Ureter (tissue), 1 donor: ENCODE measurements at regions not wholly inside any gene's neighbourhood (a gene's known extent, or its start where the extent isn't known, plus 50 kb on each side); places are given as distances from the start of the nearest gene placed in this dataset.

Experiments
- DNase-seq: peaks from one replicate; pipeline ENCODE4 v3.0.0-alpha.2; 2020; ENCODE audit warnings: low spot score
- donor health status: DM: yes; HTN: yes; CAD: no.

DNA sequence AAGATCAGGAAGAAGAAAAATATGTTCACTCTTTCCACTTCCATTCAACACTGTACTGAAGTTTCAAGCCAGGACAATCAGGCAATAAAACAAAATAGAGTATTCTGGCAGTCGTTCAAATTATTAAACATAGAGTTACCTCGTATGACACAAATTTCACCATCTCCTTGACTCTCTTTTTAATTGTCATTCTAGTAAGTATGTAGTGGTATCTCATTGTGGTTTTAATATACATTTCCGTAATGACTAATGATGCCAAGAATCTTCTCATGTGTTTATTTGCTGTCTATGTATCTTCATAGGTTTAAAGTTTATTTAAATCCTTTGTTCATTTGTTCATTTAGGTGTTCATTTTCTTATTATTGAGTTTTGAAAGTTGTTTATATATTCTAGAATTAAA, 352.2 kb downstream of the IDS start:
- DNase-seq, result no peak

DNA sequence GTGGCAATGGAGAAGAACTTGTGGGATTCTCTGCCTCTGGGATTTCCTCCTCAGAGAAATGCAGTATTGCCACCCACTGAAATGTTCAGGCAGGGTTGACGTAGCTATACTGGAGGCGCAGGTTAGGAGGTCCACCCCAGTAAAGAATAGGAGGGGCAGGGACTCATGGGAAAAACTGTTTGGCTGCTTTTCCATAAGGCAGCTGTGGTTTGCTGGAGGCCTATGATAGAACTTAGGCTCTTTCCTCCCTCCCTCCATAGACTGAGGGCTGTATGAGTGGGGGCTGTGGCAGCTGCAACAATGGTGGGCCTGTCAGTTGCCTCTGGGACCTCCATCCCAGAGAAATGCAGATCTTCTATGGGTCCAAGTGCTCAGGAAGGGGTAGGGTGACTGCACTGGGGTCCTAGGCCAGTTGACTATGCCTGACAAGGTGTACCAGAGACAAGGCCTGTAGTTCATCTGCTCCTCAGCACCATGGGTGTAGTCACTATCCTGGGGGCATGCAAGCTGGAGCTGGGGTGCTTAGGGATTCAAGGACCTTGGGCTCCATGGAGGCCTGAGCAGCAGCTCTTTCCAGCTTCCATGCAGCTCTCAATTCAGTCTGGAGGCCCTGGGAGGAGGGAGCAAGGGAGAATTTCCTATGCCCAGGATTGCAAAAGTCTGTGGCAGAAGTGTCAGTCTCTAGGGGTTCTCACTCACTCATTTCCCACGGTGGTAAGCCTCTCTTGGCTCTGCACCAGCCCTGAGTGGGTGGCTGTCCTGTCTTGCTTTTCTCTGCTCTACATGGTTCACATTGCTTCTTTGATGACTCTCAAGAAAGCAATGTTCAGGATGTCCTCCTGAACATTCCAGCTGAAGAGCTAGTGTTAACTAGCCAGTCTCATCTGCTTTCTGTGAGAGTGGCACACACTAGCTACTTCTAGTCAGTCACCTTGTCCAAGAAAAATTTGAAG, 353.0 kb downstream of the IDS start:
- no peak for DNase-seq

DNA sequence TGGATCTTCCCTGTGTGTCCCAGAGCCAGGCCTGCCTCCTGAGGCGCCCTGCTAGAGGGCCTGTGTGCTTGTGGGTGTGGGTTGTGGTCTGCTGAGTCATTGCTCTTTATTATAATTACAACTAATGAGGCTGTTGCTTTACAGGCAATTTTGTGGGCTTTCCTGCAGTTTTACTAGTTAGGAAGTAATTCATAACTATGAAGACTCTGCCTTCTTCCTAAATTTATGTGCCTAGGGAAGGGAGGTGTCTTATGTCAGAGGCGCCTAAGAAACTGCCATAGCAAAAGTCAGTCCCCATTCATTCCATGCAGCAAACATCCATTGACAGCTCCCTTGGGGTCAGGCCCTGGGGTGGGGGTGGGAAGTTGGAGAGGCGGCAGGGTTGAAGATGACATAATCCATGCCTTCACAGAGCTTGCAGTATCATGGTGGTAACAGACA, 359.2 kb downstream of the IDS start:
- DNase-seq, result no peak

DNA sequence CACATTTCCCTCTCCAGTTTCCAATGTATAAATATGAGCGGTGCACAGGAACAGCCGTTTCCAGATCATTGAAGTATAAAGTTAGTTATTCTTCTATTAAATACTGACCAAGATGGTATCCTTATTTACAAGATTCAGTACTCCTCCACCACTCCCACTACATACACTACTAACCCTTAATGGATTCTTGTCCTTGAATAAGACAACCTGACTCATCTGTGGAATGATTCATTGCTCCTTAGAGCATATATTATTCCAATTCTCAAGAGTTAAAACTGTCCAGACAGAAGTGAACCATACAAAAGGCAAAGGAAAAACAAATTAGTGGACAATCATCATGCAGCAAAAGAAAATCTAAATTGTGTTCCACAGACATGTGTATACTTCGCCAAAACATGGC, 373.3 kb downstream of the IDS start:
- DNase-seq, result no peak

DNA sequence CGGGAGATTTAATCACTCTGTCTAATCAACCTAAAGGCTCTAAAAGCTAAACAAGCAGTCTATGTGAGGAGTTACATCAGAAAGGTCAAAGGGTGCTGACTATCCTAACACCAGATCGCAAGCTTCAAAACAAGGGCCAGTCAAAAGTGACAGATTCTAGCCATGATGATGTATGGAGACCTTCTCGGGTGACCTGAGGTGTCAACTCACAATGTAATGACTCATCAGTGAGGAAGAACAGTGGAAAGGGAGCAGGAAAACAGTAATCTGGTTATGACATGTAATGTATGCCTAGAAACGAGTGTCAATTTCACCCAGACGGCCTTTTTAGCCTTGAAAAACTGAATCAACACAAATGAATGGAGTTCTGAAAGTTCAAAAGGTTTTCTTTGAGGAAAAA, 375.3 kb downstream of the IDS start:
- DNase-seq, result no peak

DNA sequence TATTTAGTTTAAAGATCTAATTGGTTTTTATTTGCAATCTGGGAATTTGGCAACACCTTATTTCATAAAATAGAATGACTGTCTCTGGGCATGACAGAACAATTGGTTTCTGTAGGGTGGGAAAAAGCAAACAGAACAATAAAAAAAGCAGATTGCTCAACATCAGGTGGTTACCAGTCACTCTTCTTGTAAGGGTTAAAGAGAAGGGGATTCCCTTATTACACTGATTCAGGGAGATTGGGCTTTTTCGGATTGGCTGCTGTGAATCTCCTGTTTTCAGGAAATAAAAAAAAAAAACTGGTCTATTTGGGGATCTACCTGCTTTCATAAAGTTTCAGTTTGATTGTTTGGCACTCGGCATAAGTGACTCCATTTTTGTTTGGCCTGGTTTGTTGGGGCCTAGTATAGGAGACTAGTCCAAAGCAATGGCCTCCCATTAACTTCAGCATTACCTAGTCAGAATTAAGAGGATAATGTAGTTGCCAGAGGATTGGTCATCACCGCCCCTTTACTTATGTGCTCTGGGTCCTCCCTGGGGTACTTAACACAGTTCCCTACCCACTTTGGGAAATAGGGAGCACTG, 380.5 kb downstream of the IDS start:
- DNase-seq, result no peak

DNA sequence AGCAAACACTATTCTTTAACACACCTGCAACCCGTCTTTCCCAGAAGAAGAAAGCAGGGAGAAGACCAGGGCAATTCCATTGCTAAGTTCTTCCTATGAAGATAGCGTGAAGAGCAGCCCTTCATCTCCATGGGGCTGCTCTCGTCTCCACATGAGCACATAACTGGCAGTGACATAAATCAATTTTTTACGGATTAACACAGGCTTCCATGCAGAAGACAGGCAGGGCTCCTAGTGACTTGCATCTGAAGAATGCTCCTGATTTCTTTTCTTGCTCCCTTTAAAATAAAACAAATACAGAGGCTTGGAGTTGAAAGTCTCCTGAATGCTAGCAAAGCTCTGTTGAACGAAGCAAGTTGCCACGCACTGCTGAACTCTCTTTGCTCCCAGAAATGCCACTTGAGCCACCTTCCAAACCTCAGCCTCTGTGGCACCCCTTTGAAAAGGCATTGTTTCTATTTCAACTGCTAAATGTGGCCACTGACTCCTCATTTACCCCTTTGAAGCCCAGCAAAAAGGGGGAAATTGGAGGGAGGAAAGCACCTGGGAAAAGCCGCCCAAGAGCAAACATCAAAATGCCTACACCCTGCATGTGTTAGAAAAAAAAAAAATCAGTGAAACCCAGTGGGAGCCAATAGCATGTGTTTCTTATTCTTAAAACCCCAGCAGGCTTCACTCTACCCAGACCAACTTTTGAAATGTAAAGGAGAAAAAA, 383.7 kb downstream of the IDS start:
- DNase-seq, result no peak

DNA sequence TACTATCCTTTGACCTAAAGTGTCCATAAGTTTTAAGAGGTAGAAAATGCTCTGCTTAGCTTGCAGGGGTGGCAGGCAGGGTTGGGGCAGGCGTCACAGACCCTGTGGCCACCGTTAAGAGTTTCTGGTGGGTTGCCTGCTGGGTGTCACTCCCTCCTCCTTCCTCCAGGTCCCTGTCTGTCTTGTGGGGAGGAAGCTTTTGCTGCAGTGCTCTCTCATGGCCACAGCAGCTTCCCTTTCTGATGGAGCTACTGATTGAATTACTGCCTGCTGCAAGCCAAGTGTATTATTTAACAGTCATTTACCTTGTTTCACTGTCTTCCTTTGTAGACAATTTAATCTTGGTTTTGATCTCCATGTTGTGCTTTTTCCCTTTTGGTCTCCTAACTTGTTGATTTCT, 384.6 kb downstream of the IDS start:
- no peak for DNase-seq

DNA sequence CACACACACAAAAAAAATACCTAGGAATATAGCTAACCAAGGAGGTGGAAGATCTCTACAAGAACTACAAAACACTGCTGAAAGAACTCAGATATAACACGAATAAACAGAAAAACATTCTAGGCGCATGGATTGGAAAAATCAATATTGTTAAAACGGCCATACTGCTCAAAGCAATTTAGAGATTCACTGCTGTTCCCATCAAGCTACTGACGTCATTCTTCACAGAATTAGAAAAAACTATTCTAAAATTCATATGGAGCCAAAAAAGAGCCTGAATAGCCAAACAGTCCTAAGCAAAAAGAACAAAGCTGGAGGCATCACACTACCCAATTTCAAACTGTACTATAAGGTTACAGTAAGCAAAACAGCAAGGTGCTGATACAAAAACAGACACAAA, 390.2 kb downstream of the IDS start:
- no peak for DNase-seq

DNA sequence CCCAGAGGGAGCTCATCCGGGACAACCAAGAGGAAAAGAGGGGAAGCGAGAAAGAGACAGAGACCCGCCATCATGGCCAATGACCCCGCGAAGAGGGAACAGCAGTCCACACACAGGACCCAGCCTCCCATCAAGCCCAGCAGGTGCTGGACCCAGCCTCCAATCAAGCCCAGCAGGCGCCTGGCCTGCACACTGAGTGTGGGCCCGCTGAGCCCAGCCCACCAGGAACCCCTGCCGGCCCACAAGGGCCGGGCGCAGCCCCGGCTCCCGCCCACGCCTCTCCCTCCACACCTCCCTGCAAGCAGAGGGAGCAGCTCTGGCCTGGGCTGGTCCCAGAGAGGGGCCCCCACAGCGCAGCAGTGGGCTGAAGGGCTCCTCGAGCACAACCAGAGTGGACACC, 391.1 kb downstream of the IDS start:
- DNase-seq, result no peak

DNA sequence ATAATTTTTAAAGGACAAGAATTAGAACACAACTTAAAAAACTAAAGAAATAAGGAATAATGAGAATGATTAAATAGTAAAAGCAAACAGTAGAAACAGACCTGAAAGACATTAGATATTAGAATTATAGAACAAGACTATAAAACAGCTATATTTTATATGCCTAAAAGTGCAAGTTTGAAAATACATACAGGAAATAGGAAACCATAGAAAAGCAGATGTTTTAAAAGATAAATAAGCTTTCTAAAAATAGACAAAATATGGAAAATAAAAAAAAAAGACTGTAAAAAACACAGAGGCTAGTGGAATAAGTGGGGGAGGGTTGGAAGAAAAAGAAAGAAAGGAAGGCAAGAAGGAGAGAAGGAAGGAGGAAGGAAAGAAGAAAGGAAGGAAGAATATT, 407.3 kb downstream of the IDS start:
- DNase-seq, result no peak

DNA sequence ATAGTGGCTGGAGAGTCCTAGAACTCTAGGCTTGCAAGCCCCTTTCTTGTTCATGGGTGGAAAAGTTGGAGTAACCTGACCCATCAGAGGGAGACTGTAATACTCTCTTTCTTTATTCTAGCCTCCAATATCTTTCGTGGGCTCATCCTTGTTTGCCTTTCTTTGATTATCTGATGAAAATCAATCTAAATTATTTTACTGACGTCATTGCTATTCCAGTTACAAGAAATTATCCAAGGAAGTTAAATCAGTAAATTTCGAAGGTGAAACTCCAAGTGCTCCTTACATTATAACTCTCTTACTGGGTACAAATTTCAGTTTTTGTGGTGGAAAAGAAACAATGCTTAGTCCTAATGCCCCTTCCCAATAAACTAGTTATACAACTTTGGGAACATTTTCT, 412.9 kb downstream of the IDS start:
- DNase-seq, result no peak

DNA sequence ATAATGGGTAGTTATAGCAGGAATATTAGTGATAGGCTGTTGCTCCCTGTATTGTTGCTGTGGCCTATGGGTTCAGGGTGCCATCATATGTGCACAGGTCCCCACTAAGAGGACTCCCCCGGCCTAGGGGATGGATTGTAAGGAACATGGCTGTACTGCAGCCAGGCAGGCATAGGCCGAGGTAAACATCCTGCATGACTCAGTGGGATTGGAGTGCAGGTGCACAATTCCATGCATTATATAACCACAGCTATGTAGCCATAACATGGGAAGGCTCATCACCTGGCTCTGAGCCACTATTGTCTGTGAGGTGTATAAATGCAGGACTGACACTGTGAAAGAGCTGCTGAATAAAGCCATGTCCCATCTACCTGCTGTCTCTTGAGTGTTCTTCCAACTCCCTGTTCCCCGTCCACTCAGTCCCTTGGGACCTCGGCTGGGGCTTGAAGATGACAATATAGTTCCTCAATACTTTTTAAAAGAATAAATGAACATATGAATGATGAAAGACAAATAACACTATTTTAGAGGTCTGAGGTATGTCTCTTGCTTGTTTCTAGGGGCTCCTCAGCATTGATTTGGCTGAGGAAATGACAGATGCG, 425.2 kb downstream of the IDS start:
- DNase-seq, result no peak

DNA sequence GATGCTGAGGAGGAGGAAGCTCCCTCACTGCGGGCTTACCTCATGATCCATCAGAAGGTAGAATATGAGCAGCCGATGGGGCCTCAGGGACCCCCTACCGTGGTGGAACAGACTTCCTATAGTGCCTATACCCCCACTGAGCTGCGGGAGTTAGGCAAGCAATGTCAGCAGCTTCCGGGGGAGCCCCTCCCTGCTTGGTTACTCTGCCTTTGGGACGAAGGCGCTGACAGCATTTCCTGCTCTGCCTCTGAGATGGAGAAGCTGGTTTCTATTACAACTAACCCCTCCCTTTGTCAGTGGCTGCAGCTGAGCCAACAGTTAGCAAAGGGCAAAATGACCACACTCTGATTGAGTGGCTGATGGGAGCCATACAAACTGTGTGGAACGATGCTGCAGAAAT, 430.7 kb downstream of the IDS start:
- peak; percentile 45 for DNase-seq

DNA sequence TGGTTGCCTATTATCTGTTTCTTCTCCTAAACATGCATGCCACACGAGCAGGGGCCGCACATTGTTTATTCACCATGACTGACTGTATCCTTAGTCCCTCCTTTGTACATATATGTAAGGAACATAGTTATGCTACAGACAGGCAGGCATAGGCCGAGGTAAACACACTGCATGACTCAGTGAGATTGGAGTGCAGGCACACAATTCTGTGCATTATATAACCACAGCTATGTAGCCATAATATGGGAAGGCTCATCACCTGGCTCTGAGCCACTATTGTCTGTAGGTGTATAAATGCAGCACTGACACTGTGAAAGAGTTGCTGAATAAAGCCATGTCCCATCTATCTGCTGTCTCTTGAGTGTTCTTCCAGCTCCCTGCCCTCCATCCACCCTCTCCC, 431.6 kb downstream of the IDS start:
- no peak for DNase-seq

DNA sequence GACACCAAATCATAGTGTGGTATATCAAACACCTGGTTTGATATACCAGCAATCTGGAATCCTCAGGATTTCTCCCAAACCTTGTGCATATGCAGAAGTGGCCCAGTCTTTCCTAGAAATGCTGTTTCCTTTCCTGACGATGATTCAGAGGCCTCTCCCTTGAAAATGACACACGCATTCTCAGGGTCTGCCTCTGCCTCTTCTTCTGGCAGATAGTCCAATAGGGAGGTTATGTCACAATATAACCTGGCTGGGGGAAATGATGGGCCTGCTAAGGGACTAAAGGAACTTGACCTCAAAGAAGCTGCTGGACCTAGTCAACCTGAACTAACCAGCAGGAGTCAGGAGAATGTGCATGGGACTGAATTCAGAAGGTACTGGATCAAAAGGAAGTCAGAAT, 435.2 kb downstream of the IDS start:
- DNase-seq, result no peak

DNA sequence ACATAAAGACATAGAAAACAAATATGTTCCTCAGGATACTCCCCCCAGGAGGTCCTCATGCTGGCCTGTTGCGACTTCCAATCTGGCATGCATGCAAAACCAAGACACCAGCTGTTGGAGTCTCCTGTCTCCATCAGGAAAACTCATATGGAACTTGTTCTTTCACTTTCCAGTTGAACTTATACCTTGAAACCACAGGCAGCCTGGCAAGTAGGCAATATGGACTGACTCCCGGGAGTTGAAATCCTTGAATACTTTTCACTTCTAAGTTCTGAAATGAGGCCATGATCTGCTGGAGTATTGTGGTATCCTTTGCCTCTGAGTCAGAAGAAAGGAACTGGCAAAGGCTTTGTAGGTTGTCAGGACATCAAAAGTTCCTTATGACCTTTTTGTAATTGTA, 444.2 kb downstream of the IDS start:
- DNase-seq, result no peak
